NCI-H1417 (cell line): ENCODE measurements at regions not wholly inside any gene's neighbourhood (a gene's known extent, or its start where the extent isn't known, plus 50 kb on each side); places are given as distances from the start of the nearest gene placed in this dataset.
"Not testable (repeated sequence)": the region's sequence is repeated elsewhere in the genome, so short reads cannot be mapped to it uniquely, and the experiment has no call there.

ENCODE experiments used
- DNase-seq, 3 experiments: peaks; one replicate each; lab custom pipeline; 2025; lab: John Stamatoyannopoulos, UW

DNA sequence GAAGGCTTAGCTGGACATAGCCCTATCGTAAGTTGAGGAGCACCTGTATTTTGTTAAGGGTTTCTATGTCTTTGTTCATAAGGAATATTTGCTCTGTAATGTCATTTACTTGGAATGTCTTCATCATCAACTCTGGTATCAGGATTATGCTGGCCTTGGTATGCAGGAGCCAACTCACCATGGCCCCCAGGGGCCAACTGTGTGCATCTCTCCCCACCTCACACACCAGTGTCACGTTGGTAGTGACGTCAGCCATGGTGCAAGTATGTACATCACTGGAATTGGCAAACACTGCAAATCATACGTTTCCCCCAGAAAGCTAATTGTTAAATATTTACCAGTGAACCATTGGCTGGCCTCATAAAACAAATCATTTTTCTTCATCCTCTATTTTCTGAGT is 70.8 kb downstream of the YTHDF1 start:
- no peak for DNase-seq

DNA sequence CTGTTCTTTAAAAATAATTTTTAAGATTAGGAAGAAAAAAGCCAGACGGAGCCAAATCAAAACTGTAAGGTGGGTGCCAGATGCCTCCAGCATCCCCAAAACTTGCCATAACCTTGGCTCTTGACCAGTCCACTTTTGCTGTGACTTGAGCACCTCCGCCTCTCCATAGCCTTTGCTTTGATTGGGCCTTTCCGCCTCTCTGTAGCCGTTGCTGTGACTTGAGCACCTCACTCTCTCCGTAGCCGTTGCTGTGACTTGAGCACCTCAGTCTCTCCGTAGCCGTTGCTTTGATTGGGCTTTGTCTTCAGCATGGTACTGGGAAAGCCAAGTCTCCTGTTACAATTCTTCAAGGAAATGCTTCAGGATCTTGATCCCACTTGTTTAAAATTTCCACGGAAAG is 73.0 kb downstream of the YTHDF1 start:
- no peak for DNase-seq

GRCh38 chr20:63141531-63141930 is 74.4 kb downstream of the YTHDF1 start:
- no peak for DNase-seq

- DNase-seq, result peak in 1 of 3 experiments; percentile 69
These were observed 75.2 kb downstream of the YTHDF1 start for GRCh38 chr20:63140514-63141433.

- DNase-seq, result no peak
These were observed 76.1 kb downstream of the YTHDF1 start for GRCh38 chr20:63139837-63140236.

- no peak for DNase-seq
These were observed 76.6 kb downstream of the YTHDF1 start for GRCh38 chr20:63139356-63139755.

- DNase-seq, result no peak
These were observed 77.0 kb downstream of the YTHDF1 start for GRCh38 chr20:63138855-63139341.

GRCh38 chr20:63137851-63138415 is 78.0 kb downstream of the YTHDF1 start:
- no peak for DNase-seq

DNA sequence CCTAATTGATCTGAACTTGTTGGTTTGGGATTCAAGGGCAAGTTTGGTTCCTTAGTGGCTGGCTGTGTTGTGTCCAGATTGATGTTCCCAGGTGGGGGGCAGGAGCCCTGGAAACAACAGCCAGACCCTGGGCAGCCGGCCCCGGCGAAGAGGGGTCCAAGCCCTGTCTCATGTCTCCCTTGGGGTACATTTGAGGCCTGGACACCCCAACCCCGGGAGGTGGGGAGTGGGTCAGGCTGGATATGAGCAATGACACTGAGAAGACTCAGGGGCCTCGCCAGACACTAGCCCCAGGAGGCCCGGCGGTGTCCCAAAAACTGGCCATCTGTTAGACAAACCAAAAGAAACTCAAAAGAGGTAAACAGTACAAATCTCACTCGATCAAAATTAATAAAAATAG is 79.6 kb downstream of the YTHDF1 start:
- DNase-seq, result no peak

DNA sequence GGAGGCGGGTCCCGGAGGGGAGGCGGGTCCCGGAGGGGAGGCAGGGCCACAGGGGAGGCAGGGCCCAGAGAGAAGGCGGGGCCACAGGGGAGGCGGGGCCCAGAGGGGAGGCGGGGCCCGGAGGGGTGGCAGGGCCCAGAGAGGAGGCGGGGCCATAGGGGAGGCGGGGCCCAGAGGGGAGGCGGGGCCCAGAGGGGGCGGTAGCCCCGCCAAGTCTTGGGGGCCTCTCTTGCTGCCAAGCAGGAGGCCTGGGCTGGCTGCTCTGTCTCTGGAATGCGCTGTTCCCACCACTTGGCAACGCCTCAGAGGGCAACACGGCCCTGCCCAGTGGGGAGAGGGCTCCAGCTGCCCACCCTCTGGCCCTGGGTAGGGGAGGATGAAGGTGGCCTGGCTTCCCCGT is 80.5 kb downstream of the YTHDF1 start:
- DNase-seq, result no peak

DNA sequence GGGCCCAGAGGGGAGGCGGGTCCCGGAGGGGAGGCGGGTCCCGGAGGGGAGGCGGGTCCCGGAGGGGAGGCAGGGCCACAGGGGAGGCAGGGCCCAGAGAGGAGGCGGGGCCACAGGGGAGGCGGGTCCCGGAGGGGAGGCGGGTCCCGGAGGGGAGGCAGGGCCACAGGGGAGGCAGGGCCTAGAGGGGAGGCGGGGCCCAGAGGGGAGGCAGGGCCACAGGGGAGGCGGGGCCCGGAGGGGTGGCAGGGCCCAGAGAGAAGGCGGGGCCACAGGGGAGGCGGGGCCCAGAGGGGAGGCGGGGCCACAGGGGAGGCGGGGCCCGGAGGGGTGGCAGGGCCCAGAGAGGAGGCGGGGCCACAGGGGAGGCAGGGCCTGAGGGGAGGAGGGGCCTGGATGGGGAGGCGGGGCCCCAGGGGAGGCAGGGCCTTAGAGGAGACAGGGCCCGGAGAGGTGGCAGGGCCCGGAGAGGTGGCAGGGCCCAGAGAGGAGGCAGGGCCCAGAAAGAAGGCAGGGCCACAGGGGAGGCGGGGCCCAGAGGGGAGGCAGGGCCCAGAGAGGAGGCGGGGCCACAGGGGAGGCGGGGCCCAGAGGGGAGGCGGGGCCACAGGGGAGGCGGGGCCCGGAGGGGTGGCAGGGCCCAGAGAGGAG is 81.1 kb downstream of the YTHDF1 start:
- not testable (repeated sequence) for DNase-seq

GRCh38 chr20:63134201-63134612 is 81.7 kb downstream of the YTHDF1 start:
- DNase-seq, result no peak

GRCh38 chr20:63133481-63134091 is 82.3 kb downstream of the YTHDF1 start:
- no peak for DNase-seq

GRCh38 chr20:63132715-63133471 is 83.0 kb downstream of the YTHDF1 start:
- no peak for DNase-seq

DNA sequence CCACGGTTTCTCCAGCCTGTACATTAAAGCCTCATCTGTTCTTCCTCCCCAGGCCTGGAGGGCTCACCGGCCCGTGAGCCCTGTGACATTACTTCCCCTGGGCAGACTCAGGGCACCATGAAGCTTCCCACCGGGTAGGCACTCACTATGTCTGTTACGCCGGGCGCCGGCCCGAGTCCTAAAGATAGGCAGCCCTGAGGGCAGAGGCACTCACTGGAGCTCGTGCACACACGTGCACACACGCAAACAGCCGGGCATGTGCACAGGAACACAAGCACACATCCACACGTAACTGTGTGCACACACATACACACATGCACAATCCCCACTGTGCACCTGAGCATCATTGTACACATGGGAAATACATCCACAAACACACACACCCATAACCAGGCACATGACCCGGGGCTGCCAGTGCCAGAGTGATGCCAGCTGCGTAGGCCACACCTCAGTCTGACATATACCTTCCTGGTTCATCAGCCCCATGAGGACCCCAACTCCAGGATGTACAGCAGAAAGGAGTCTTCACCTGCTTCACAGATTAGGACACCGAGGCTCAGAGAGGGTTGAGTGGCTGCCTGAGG is 83.7 kb downstream of the YTHDF1 start:
- DNase-seq, result no peak

DNA sequence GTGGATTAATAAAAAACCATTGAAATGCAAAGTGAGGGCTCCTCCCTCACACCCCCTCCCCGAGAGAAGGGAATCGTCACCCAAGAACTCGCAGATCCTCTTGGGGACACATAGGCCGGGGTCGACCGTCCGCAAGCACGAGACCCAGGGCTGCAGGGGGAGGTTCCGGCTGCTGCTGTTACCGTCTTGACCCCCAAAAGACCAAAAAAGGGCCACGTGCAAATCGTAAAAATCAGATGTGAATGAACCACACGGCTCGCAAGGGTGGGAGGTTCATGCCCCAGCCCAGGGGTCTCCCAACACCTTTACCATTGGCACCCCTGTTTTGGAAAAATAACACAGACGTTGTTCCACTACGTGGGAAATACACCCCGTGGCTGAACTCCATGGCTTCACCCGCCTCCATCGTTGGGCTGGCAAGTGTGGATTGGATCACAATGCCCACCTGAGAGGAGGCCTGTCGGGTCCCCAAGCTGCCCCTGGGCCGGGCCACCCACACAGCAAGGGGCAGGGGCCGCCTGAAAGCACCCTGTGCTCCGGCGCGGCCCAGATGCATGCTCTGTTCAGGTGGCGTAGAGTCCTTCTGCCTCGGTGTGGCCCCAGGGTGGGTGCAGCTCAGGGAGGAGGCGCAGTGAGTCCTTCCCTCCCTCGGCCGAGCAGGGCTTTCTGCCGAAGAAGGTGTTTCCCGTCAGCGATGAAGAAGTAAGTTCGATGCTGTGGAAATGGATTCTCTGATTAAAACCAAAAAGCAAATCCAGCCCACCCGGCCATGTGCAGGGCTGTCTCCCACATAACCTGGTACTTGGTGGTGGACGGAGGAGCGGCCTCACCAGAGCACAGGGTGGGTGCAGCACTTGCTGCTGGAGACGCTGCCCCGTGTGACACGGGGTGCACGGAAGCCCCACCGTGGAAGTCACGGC is 85.0 kb downstream of the YTHDF1 start:
- no peak for DNase-seq

DNA sequence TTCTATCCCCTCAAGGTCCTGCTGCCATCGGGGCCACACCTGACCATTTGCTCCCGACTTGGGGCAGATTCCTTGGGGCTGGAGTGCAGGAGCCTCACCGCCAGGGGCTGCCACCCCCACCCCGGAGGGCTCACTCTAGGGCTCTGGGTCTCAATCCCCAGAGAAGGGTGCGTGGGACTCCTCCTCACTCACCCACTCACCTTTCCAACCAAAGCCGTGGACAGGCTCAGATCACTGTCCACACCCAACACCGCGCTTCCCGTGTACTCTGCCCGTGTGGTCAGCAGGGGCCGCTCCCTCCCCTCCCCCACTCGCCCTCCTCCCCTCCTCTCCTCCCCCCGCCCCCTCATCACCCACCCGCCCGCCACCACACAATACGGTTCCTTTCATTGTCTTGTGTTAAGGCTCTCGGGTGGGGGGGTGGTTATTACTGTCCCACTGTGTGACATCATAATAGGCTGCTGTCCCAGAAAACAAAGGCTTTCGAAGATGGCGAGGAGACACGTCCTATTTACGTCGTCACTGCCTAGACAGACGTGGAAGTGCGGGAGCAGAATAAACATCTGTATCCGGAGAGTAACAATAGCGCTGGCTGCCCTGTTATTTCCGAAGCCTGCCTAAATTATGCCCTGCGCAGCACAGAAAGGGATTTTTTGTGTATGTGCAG is 85.8 kb downstream of the YTHDF1 start:
- DNase-seq, result no peak

DNA sequence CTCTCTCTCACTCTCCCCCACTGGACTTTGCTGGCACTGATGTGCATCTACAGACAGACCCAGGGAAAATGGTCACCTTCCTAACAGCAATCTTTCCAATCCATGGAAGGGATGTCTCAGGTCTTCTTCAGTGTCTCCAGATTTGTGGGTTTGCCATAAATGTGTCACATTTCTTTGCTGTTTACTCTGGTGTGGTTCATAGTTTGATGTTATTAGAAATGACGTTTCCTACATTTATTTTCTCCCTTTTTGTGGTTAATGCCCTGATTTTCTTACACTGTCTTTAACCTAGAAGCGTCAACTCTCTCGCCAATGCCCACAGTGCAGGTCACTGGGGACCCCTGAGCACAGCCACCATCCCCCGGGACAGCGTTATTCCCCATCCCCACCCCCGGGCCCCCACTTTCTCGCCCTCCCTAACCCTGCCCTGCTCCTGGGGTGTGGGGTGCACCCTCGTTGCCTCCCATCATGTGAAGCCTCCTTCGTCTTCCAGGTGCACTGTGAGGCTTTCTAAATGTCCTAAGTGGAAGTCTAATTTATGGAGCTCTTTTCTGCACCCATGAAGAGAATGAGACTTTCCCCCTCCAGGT is 86.5 kb downstream of the YTHDF1 start:
- DNase-seq, result no peak

DNA sequence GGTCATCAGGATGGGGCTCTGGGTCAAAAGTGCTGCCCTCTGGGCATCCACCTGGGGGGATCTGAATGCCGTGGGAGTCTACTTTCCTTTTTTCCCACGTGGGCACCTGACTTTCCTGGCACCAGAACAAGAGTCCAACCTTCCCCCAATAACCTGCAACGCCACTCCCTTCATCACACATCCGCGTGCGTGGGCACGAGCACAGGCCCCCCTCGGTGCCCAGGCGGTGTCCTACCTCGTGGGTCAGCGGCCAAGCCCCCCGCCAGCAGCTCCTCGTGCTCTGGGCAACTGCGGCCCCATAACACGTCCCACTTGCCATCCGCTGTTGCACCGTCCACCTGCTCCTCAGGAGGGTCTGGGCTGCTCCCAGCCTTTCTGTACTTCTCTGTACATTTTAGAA is 87.0 kb downstream of the YTHDF1 start:
- DNase-seq, result no peak
